Keratinocyte (primary cell): ENCODE measurements at regions not wholly inside any gene's neighbourhood (a gene's known extent, or its start where the extent isn't known, plus 50 kb on each side); places are given as distances from the start of the nearest gene placed in this dataset.

Experiments
- EZH2 ChIP-seq: IDR thresholded peaks from one replicate; pipeline ENCODE4 v1.6.1; 2012; ENCODE audit warnings: inconsistent platforms, mild to moderate bottlenecking, low read length, moderate library complexity
- TF ChIP-seq, protein P1 (sequence below), 3 experiments: IDR thresholded peaks in 1 of 3; conservative IDR thresholded peaks in 1 of 3; optimal IDR thresholded peaks in 1 of 3; 2 replicates in 2 of 3; 3 replicates in 1 of 3; pipeline versions ENCODE3 to v1.5.1; 2011; ENCODE audit warnings: low read length in 3 of 3, mild to moderate bottlenecking in 3 of 3, moderate library complexity in 2 of 3, control low read depth in 1 of 3, inconsistent platforms in 1 of 3; ENCODE audit not compliant: insufficient read depth in 2 of 3; ENCODE audit errors: extremely low read depth in 1 of 3

DNA sequence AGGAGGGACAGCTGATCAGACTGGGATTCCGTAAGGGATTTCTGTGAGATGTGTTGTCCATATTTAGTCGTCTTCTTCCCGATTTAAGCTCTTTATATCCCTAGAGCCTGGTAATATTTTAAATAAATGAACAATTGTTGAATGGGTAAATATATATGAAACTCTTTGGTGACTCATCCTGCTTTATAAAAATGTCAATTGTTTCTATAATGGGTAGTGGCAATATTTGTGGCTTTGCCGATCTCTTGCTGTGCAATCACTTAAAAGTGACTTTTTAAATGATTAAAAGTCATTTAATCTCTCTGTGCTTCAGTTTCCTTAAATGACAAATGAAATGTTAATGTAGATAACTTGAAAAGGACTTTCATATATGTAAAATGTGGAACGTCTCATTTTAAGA is 339.2 kb downstream of the RNF144A start:
- TF ChIP-seq, protein P1, sequence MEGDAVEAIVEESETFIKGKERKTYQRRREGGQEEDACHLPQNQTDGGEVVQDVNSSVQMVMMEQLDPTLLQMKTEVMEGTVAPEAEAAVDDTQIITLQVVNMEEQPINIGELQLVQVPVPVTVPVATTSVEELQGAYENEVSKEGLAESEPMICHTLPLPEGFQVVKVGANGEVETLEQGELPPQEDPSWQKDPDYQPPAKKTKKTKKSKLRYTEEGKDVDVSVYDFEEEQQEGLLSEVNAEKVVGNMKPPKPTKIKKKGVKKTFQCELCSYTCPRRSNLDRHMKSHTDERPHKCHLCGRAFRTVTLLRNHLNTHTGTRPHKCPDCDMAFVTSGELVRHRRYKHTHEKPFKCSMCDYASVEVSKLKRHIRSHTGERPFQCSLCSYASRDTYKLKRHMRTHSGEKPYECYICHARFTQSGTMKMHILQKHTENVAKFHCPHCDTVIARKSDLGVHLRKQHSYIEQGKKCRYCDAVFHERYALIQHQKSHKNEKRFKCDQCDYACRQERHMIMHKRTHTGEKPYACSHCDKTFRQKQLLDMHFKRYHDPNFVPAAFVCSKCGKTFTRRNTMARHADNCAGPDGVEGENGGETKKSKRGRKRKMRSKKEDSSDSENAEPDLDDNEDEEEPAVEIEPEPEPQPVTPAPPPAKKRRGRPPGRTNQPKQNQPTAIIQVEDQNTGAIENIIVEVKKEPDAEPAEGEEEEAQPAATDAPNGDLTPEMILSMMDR (optimal IDR thresholded peaks at IDR 0.05 in 1 of 3, IDR thresholded peaks at IDR 0.05 in 1 of 3, conservative IDR thresholded peaks at IDR 0.05 in 1 of 3; ENCODE audit: extremely low read depth in 1 of 3, insufficient read depth in 2 of 3, low read length in 3 of 3): no peak
- no peak for TF ChIP-seq EZH2
